Keratinocyte (primary cell): ENCODE measurements at regions not wholly inside any gene's neighbourhood (a gene's known extent, or its start where the extent isn't known, plus 50 kb on each side); places are given as distances from the start of the nearest gene placed in this dataset.

Source experiments
- DNase-seq: peaks from one replicate; pipeline ENCODE4 v3.0.0-alpha.2; 2011; ENCODE audit warnings: low read depth, missing footprints, low spot score
- FAIRE-seq: peaks from 2 replicates; lab custom pipeline; 2011; peaks lifted over from hg19 to GRCh38; lab: Jason Lieb, UNC
- H2AFZ ChIP-seq: 2 replicates; pipeline ENCODE4 v1.6.0; 2012; ENCODE audit warnings: low read length, control low read depth, inconsistent platforms; ENCODE audit not compliant: control insufficient read depth
- H3K27ac ChIP-seq: 2 replicates; pipeline ENCODE4 v1.5.1; 2011; ENCODE audit warnings: low read length; ENCODE audit not compliant: control insufficient read depth, insufficient read depth
- H3K27me3 ChIP-seq: 3 replicates; pipeline ENCODE4 v1.6.0; 2011; ENCODE audit warnings: low read length; ENCODE audit not compliant: control insufficient read depth, insufficient read depth; ENCODE audit errors: extremely low read depth
- H3K36me3 ChIP-seq, 2 experiments: 2 replicates in 1 of 2; 3 replicates in 1 of 2; pipeline ENCODE4 v1.5.1; 2011; ENCODE audit warnings: low read length in 2 of 2, mild to moderate bottlenecking in 1 of 2; ENCODE audit not compliant: control insufficient read depth in 2 of 2, insufficient read depth in 2 of 2; ENCODE audit errors: extremely low read depth in 1 of 2
- H3K4me1 ChIP-seq: 3 replicates; pipeline ENCODE4 v1.5.1; 2011; ENCODE audit warnings: low read length; ENCODE audit not compliant: control insufficient read depth, insufficient read depth; ENCODE audit errors: extremely low read depth
- H3K4me2 ChIP-seq: 3 replicates; pipeline ENCODE4 v1.6.0; 2011; ENCODE audit warnings: low read depth, low read length; ENCODE audit not compliant: control insufficient read depth, insufficient read depth; ENCODE audit errors: extremely low read depth
- H3K4me3 ChIP-seq, 3 experiments: fragments of 200-600 bp in 1 of 3; sonication (generic) in 1 of 3; 2 replicates in 2 of 3; 3 replicates in 1 of 3; pipeline ENCODE4 v1.5.1; 2011 to 2016; ENCODE audit warnings: low read length in 3 of 3, mild to moderate bottlenecking in 3 of 3, control low read depth in 2 of 3, inconsistent platforms in 1 of 3, low read depth in 1 of 3, mixed read lengths in 1 of 3, mixed run types in 1 of 3, moderate library complexity in 1 of 3; ENCODE audit not compliant: control insufficient read depth in 2 of 3, insufficient read depth in 2 of 3; ENCODE audit errors: extremely low read depth in 1 of 3
- H3K79me2 ChIP-seq: 2 replicates; pipeline ENCODE4 v1.6.0; 2012; ENCODE audit warnings: low read length; ENCODE audit not compliant: control insufficient read depth, insufficient read depth
- H3K9ac ChIP-seq: 3 replicates; pipeline ENCODE4 v1.6.0; 2011; ENCODE audit warnings: low read length; ENCODE audit not compliant: control insufficient read depth, insufficient read depth; ENCODE audit errors: extremely low read depth
- H3K9me1 ChIP-seq: 3 replicates; pipeline ENCODE4 v1.6.0; 2011; ENCODE audit warnings: low read length; ENCODE audit not compliant: control insufficient read depth, insufficient read depth; ENCODE audit errors: extremely low read depth
- H3K9me3 ChIP-seq: 2 replicates; pipeline ENCODE4 v1.5.1; 2012; ENCODE audit warnings: low read depth, low read length; ENCODE audit not compliant: control insufficient read depth
- H4K20me1 ChIP-seq: 3 replicates; pipeline ENCODE4 v1.6.0; 2011; ENCODE audit warnings: low read length; ENCODE audit not compliant: control insufficient read depth, insufficient read depth; ENCODE audit errors: extremely low read depth
- EZH2 ChIP-seq: IDR thresholded peaks from one replicate; pipeline ENCODE4 v1.6.1; 2012; ENCODE audit warnings: inconsistent platforms, mild to moderate bottlenecking, low read length, moderate library complexity
- dilution Hi-C: fragments of 300-500 bp; cut with MboI; formaldehyde crosslinking; loops from one replicate; pipeline ENCODE4 v1.7.0; 2020; ENCODE audit warnings: low sequenced_read_pairs; ENCODE audit not compliant: extremely low pct_ligation_motif_present
- TF ChIP-seq, protein P1 (sequence below), 3 experiments: IDR thresholded peaks in 1 of 3; conservative IDR thresholded peaks in 1 of 3; optimal IDR thresholded peaks in 1 of 3; 2 replicates in 2 of 3; 3 replicates in 1 of 3; pipeline versions ENCODE3 to v1.5.1; 2011; ENCODE audit warnings: low read length in 3 of 3, mild to moderate bottlenecking in 3 of 3, moderate library complexity in 2 of 3, control low read depth in 1 of 3, inconsistent platforms in 1 of 3; ENCODE audit not compliant: insufficient read depth in 2 of 3; ENCODE audit errors: extremely low read depth in 1 of 3

- H3K4me1 ChIP-seq: peaks cover 11% of the 10 kb centered on the region
- H3K79me2 ChIP-seq: no peaks in the 10 kb centered on the region
- no peak for FAIRE-seq
- no peaks in the 10 kb centered on the region for H3K9me3 ChIP-seq
- no peaks in the 10 kb centered on the region for H4K20me1 ChIP-seq
- H3K9me1 ChIP-seq: no peaks in the 10 kb centered on the region
- dilution Hi-C loops: no loop called here
- H3K27ac ChIP-seq: no peak overlapping the region
- no peak overlapping the region for H3K4me2 ChIP-seq
- H3K27me3 ChIP-seq: no peaks in the 10 kb centered on the region
- no peak overlapping the region for H2AFZ ChIP-seq
- no peaks in the 10 kb centered on the region for H3K36me3 ChIP-seq
- TF ChIP-seq EZH2: no peak
- TF ChIP-seq, protein P1, sequence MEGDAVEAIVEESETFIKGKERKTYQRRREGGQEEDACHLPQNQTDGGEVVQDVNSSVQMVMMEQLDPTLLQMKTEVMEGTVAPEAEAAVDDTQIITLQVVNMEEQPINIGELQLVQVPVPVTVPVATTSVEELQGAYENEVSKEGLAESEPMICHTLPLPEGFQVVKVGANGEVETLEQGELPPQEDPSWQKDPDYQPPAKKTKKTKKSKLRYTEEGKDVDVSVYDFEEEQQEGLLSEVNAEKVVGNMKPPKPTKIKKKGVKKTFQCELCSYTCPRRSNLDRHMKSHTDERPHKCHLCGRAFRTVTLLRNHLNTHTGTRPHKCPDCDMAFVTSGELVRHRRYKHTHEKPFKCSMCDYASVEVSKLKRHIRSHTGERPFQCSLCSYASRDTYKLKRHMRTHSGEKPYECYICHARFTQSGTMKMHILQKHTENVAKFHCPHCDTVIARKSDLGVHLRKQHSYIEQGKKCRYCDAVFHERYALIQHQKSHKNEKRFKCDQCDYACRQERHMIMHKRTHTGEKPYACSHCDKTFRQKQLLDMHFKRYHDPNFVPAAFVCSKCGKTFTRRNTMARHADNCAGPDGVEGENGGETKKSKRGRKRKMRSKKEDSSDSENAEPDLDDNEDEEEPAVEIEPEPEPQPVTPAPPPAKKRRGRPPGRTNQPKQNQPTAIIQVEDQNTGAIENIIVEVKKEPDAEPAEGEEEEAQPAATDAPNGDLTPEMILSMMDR (optimal IDR thresholded peaks at IDR 0.05 in 1 of 3, IDR thresholded peaks at IDR 0.05 in 1 of 3, conservative IDR thresholded peaks at IDR 0.05 in 1 of 3; ENCODE audit: extremely low read depth in 1 of 3, insufficient read depth in 2 of 3, low read length in 3 of 3): no peak
- H3K9ac ChIP-seq: no peak overlapping the region
- DNase-seq: no peak
- no peak overlapping the region for H3K4me3 ChIP-seq
Observed at GRCh38 chr3:39752751-39753150, 56.7 kb upstream of the MYRIP start.

- Histone ChIP-seq H2AFZ (no peak overlapping the region), H3K79me2 (no peaks in the 10 kb centered on the region), H3K4me3 (no peak overlapping the region), H3K27ac (no peak overlapping the region), H3K9me3 (no peaks in the 10 kb centered on the region), H3K27me3 (no peaks in the 10 kb centered on the region), H3K9ac (no peak overlapping the region), H3K36me3 (no peaks in the 10 kb centered on the region), H3K9me1 (no peaks in the 10 kb centered on the region), H3K4me1 (peaks cover 11% of the 10 kb centered on the region), H3K4me2 (no peak overlapping the region), H4K20me1 (no peaks in the 10 kb centered on the region)
- no peak for TF ChIP-seq EZH2
- TF ChIP-seq, protein P1 (optimal IDR thresholded peaks at IDR 0.05 in 1 of 3, IDR thresholded peaks at IDR 0.05 in 1 of 3, conservative IDR thresholded peaks at IDR 0.05 in 1 of 3; ENCODE audit: extremely low read depth in 1 of 3, insufficient read depth in 2 of 3, low read length in 3 of 3): no peak
- DNase-seq (no peak), FAIRE-seq (no peak)
- dilution Hi-C loops: no loop called here
Observed at GRCh38 chr3:39753391-39753790, 56.0 kb upstream of the MYRIP start.
